ENCODE measurements at regions not wholly inside any gene's neighbourhood (a gene's known extent, or its start where the extent isn't known, plus 50 kb on each side); places are given as distances from the start of the nearest gene placed in this dataset.
"Not testable (repeated sequence)": the region's sequence is repeated elsewhere in the genome, so short reads cannot be mapped to it uniquely, and the experiment has no call there.

DNA sequence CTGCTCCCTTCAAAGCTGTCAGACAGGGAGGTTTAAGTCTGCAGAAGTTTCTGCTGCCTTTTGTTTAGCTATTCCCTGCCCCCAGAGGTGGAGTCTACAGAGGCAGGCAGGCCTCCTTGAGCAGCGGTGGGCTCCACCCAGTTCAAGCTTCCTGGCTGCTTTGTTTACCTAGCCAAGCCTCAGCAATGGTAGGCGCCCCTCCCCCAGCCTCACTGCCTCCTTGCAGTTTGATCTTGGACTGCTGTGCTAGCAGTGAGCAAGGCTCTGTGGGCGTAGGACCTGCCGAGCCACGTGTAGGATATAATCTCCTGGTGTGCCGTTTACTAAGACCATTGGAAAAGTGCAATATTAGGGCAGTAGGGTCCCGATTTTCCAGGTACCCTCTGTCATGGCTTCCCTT lies 707.1 kb upstream of the POM121L12 start:
- H3K36me3 ChIP-seq (ENCODE audit: control insufficient read depth in 4 of 4, insufficient read depth in 4 of 4, low read length in 3 of 4); H3K4me1 ChIP-seq (ENCODE audit: control extremely low read depth in 1 of 4, control insufficient read depth in 4 of 4, insufficient read depth in 4 of 4, low read length in 3 of 4); H3K27ac ChIP-seq (ENCODE audit: insufficient read depth in 1 of 2, low read depth in 1 of 2, low read length in 2 of 2, poor library complexity in 1 of 2, severe bottlenecking in 2 of 2); H3K27me3 ChIP-seq (replicated peaks in 2 of 5; ENCODE audit: control insufficient read depth in 4 of 5, insufficient read depth in 5 of 5, low read length in 4 of 5); DNase-seq; CTCF ChIA-PET; POLR2A ChIA-PET; H3K9me3 ChIP-seq (ENCODE audit: control extremely low read depth in 1 of 5, control insufficient read depth in 4 of 5, insufficient read depth in 2 of 5, low read depth in 1 of 5, low read length in 4 of 5); H3K4me3 ChIP-seq (ENCODE audit: control insufficient read depth in 1 of 7, extremely low read depth in 1 of 7, insufficient read depth in 4 of 7, low read depth in 2 of 7, low read length in 6 of 7): not testable (repeated sequence)
- WGBS (ENCODE audit: insufficient coverage), result 92% methylated on average over 5 of the region's 7 CpGs

DNA sequence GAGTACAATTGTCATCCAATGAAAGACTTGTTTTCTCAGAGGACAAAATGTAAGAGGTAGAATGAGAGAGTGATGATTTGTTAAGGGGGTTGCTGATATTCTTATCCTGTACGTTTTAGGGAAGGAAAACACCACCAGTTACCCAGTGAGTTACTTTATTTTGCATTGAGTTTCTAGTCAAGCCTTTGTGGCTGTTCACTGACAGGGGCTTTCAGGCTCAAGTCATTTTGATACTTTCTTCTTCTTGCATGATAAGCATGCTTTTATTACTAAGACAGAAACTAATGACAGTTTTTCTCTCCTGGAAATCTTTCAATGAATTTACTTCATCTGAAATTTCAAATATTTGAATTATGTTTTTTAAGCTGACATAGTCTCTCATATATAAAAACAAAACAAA lies 710.2 kb upstream of the POM121L12 start:
- H3K27me3 ChIP-seq (replicated peaks in 2 of 5; ENCODE audit: control insufficient read depth in 4 of 5, insufficient read depth in 5 of 5, low read length in 4 of 5), result no peaks in the 10 kb centered on the region
- WGBS (ENCODE audit: insufficient coverage), result no CpG with 5 or more reads among the region's 1 CpG
- H3K36me3 ChIP-seq (ENCODE audit: control insufficient read depth in 4 of 4, insufficient read depth in 4 of 4, low read length in 3 of 4), result no peaks in the 10 kb centered on the region
- DNase-seq, result no peak
- no peak overlapping the region for H3K27ac ChIP-seq (ENCODE audit: insufficient read depth in 1 of 2, low read depth in 1 of 2, low read length in 2 of 2, poor library complexity in 1 of 2, severe bottlenecking in 2 of 2)
- no peak overlapping the region for H3K4me3 ChIP-seq (ENCODE audit: control insufficient read depth in 1 of 7, extremely low read depth in 1 of 7, insufficient read depth in 4 of 7, low read depth in 2 of 7, low read length in 6 of 7)
- CTCF ChIA-PET, result no interaction called here
- POLR2A ChIA-PET, result no interaction called here
- no peaks in the 10 kb centered on the region for H3K4me1 ChIP-seq (ENCODE audit: control extremely low read depth in 1 of 4, control insufficient read depth in 4 of 4, insufficient read depth in 4 of 4, low read length in 3 of 4)
- peaks cover 0 to 6% (median 0%) of the 10 kb centered on the region in 5 experiments for H3K9me3 ChIP-seq (ENCODE audit: control extremely low read depth in 1 of 5, control insufficient read depth in 4 of 5, insufficient read depth in 2 of 5, low read depth in 1 of 5, low read length in 4 of 5)

DNA sequence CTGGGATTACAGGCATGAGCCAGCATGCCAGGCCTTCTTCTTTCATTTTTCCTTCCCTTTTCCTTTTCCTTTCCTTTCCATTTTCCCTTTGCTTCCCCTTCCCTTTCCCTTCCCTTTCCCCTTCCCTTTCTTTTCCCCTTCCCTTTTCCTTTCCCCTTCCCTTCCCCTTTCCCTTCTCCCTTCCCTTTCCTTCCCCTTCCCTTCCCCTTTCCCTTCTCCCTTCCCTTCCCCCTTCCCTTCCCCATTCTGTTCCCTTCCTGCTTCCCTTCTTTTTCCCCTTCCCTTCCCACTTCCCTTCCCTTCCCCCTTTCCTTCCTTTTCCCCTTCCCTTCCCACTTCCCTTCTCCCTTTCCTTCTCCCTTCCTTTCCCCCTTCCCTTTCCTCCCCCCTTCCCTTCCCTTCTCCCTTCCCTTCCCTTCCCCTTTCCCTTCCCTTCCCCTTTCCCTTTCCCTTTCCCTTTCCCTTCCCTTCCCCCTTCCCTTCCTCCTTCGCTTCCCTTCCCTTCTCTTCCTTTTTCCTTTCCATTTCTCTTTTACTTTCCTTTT lies 712.2 kb upstream of the POM121L12 start:
- H3K36me3 ChIP-seq (ENCODE audit: control insufficient read depth in 4 of 4, insufficient read depth in 4 of 4, low read length in 3 of 4), result no peaks in the 10 kb centered on the region
- H3K4me1 ChIP-seq (ENCODE audit: control extremely low read depth in 1 of 4, control insufficient read depth in 4 of 4, insufficient read depth in 4 of 4, low read length in 3 of 4), result no peaks in the 10 kb centered on the region
- ChIA-PET POLR2A (no interaction called here), CTCF (no interaction called here)
- H3K27me3 ChIP-seq (replicated peaks in 2 of 5; ENCODE audit: control insufficient read depth in 4 of 5, insufficient read depth in 5 of 5, low read length in 4 of 5), result no peaks in the 10 kb centered on the region
- peaks cover 0 to 6% (median 0%) of the 10 kb centered on the region in 5 experiments for H3K9me3 ChIP-seq (ENCODE audit: control extremely low read depth in 1 of 5, control insufficient read depth in 4 of 5, insufficient read depth in 2 of 5, low read depth in 1 of 5, low read length in 4 of 5)
- DNase-seq, result no peak
- WGBS (ENCODE audit: insufficient coverage), result 100% methylated on average over 1 of the region's 1 CpG
- no peak overlapping the region for H3K4me3 ChIP-seq (ENCODE audit: control insufficient read depth in 1 of 7, extremely low read depth in 1 of 7, insufficient read depth in 4 of 7, low read depth in 2 of 7, low read length in 6 of 7)
- H3K27ac ChIP-seq (ENCODE audit: insufficient read depth in 1 of 2, low read depth in 1 of 2, low read length in 2 of 2, poor library complexity in 1 of 2, severe bottlenecking in 2 of 2), result no peak overlapping the region

DNA sequence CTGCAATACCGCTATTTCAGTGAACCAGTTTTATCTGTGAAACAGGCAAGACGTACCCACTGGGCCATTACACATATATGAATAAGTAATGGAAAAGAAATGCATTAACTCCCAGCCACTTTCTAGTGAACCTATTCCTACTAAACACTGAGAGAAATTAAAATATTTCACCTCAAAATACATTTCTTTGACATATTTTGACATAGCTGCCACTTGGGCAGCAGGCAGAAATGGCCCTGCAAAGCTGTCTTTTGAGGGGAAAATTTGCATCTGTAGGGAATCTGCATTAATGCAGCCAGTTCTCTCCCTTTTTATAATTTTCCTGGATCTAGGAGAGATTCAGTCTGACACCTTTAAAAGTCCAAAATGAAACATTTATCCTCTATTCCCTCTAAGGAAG lies 714.8 kb upstream of the POM121L12 start:
- ChIA-PET CTCF (no interaction called here), POLR2A (no interaction called here)
- no peaks in the 10 kb centered on the region for H3K4me1 ChIP-seq (ENCODE audit: control extremely low read depth in 1 of 4, control insufficient read depth in 4 of 4, insufficient read depth in 4 of 4, low read length in 3 of 4)
- H3K9me3 ChIP-seq (ENCODE audit: control extremely low read depth in 1 of 5, control insufficient read depth in 4 of 5, insufficient read depth in 2 of 5, low read depth in 1 of 5, low read length in 4 of 5), result peaks cover 0 to 6% (median 0%) of the 10 kb centered on the region in 5 experiments
- H3K27me3 ChIP-seq (replicated peaks in 2 of 5; ENCODE audit: control insufficient read depth in 4 of 5, insufficient read depth in 5 of 5, low read length in 4 of 5), result no peaks in the 10 kb centered on the region
- no peaks in the 10 kb centered on the region for H3K36me3 ChIP-seq (ENCODE audit: control insufficient read depth in 4 of 4, insufficient read depth in 4 of 4, low read length in 3 of 4)
- DNase-seq, result no peak
- H3K4me3 ChIP-seq (ENCODE audit: control insufficient read depth in 1 of 7, extremely low read depth in 1 of 7, insufficient read depth in 4 of 7, low read depth in 2 of 7, low read length in 6 of 7), result no peak overlapping the region
- no CpG with 5 or more reads among the region's 2 CpGs for WGBS (ENCODE audit: insufficient coverage)
- H3K27ac ChIP-seq (ENCODE audit: insufficient read depth in 1 of 2, low read depth in 1 of 2, low read length in 2 of 2, poor library complexity in 1 of 2, severe bottlenecking in 2 of 2), result no peak overlapping the region

DNA sequence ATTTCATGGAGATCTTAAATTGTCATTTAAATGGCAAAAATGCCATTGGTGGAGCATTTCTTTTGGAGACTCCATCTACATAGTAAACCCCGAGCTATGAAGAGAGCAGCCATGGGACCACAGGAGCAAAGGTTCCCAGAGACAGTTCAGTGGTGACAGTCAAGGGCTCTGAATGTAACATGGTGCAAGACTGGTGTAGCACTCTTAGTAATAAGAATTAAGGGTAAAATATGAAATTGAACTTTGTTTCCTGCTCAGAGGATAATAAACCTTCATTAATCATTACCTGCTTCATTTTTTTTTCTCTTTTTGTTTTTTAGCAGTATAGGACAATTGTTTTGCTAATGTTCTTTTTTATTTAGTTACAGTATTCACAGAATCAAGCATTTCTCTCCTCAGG lies 717.5 kb upstream of the POM121L12 start:
- Histone ChIP-seq H3K9me3 (ENCODE audit: control extremely low read depth in 1 of 5, control insufficient read depth in 4 of 5, insufficient read depth in 2 of 5, low read depth in 1 of 5, low read length in 4 of 5) (no peaks in the 10 kb centered on the region), H3K4me1 (ENCODE audit: control extremely low read depth in 1 of 4, control insufficient read depth in 4 of 4, insufficient read depth in 4 of 4, low read length in 3 of 4) (no peaks in the 10 kb centered on the region), H3K36me3 (ENCODE audit: control insufficient read depth in 4 of 4, insufficient read depth in 4 of 4, low read length in 3 of 4) (no peaks in the 10 kb centered on the region), H3K27ac (ENCODE audit: insufficient read depth in 1 of 2, low read depth in 1 of 2, low read length in 2 of 2, poor library complexity in 1 of 2, severe bottlenecking in 2 of 2) (no peak overlapping the region), H3K4me3 (ENCODE audit: control insufficient read depth in 1 of 7, extremely low read depth in 1 of 7, insufficient read depth in 4 of 7, low read depth in 2 of 7, low read length in 6 of 7) (no peak overlapping the region), H3K27me3 (replicated peaks in 2 of 5; ENCODE audit: control insufficient read depth in 4 of 5, insufficient read depth in 5 of 5, low read length in 4 of 5) (no peaks in the 10 kb centered on the region)
- CTCF ChIA-PET, result no interaction called here
- POLR2A ChIA-PET, result no interaction called here
- DNase-seq, result no peak
- WGBS (ENCODE audit: insufficient coverage), result no CpG with 5 or more reads among the region's 1 CpG

DNA sequence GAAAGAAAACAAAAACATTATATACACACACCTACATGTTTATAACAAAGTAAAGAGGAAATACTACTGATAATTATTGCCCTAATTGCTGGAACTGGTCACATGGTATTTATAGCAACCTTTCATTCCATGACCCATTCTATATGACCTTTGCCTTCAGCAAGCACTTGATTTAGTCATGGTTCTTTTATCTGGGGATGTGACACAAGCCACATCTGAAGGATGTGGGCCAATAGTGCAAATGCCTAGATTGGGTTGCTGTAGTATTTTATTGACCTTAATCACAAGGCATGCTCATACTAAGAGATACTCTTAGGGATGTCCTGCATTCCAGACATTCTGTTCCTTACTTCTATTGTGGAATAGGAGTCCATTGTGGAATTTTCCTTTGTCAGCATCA lies 723.5 kb upstream of the POM121L12 start:
- no peaks in the 10 kb centered on the region for H3K9me3 ChIP-seq (ENCODE audit: control extremely low read depth in 1 of 5, control insufficient read depth in 4 of 5, insufficient read depth in 2 of 5, low read depth in 1 of 5, low read length in 4 of 5)
- no peak for DNase-seq
- ChIA-PET CTCF (no interaction called here), POLR2A (no interaction called here)
- no peak overlapping the region for H3K27ac ChIP-seq (ENCODE audit: insufficient read depth in 1 of 2, low read depth in 1 of 2, low read length in 2 of 2, poor library complexity in 1 of 2, severe bottlenecking in 2 of 2)
- H3K36me3 ChIP-seq (ENCODE audit: control insufficient read depth in 4 of 4, insufficient read depth in 4 of 4, low read length in 3 of 4), result no peaks in the 10 kb centered on the region
- no peaks in the 10 kb centered on the region for H3K27me3 ChIP-seq (replicated peaks in 2 of 5; ENCODE audit: control insufficient read depth in 4 of 5, insufficient read depth in 5 of 5, low read length in 4 of 5)
- H3K4me1 ChIP-seq (ENCODE audit: control extremely low read depth in 1 of 4, control insufficient read depth in 4 of 4, insufficient read depth in 4 of 4, low read length in 3 of 4), result no peaks in the 10 kb centered on the region
- no peak overlapping the region for H3K4me3 ChIP-seq (ENCODE audit: control insufficient read depth in 1 of 7, extremely low read depth in 1 of 7, insufficient read depth in 4 of 7, low read depth in 2 of 7, low read length in 6 of 7)

DNA sequence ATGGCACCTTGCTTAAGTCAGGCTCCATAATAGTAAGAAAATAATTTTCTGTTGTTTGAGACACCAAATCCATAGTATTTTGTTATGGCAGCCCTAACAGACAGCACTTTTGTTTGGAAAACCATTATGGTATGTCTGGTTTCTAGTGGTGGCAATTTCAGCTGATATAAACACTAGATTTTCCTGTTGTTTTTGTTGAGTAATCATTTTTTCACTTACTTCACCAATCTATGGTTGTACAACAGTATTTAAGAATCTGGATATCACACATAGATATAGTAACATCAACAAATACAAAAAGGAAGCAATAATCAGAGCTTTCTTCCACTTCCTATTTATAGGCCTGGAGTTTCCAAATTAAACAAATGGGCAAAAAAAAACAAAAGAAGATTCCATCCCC lies 725.8 kb upstream of the POM121L12 start:
- no peak overlapping the region for H3K27ac ChIP-seq (ENCODE audit: insufficient read depth in 1 of 2, low read depth in 1 of 2, low read length in 2 of 2, poor library complexity in 1 of 2, severe bottlenecking in 2 of 2)
- peaks cover 0 to 1% (median 0%) of the 10 kb centered on the region in 5 experiments for H3K9me3 ChIP-seq (ENCODE audit: control extremely low read depth in 1 of 5, control insufficient read depth in 4 of 5, insufficient read depth in 2 of 5, low read depth in 1 of 5, low read length in 4 of 5)
- ChIA-PET CTCF (no interaction called here), POLR2A (no interaction called here)
- H3K36me3 ChIP-seq (ENCODE audit: control insufficient read depth in 4 of 4, insufficient read depth in 4 of 4, low read length in 3 of 4), result no peaks in the 10 kb centered on the region
- DNase-seq, result no peak
- no peaks in the 10 kb centered on the region for H3K4me1 ChIP-seq (ENCODE audit: control extremely low read depth in 1 of 4, control insufficient read depth in 4 of 4, insufficient read depth in 4 of 4, low read length in 3 of 4)
- no peaks in the 10 kb centered on the region for H3K27me3 ChIP-seq (replicated peaks in 2 of 5; ENCODE audit: control insufficient read depth in 4 of 5, insufficient read depth in 5 of 5, low read length in 4 of 5)
- no peak overlapping the region for H3K4me3 ChIP-seq (ENCODE audit: control insufficient read depth in 1 of 7, extremely low read depth in 1 of 7, insufficient read depth in 4 of 7, low read depth in 2 of 7, low read length in 6 of 7)
